ENCODE measurements at regions not wholly inside any gene's neighbourhood (a gene's known extent, or its start where the extent isn't known, plus 50 kb on each side); places are given as distances from the start of the nearest gene placed in this dataset.

DNA sequence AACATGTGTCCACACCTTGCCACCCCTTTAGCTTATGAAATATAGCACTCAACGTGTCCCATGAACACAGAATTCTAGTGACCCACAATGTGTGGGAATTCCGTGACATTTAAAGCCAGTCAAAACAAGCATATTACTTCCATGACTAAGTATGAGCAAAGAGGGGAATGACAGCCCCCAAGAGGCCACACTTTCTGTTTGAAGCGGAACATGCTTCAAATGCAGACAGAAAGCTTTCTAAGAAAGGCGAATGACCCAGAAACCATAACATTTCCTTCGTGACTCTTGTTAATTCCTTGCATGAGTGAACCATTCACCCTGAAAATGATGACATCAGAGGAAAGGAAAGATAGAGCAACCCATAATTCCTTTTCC, 122.0 kb upstream of the FNDC3A start:
- TF ChIP-seq TAF1 (CRISPR knock-in tag; IDR thresholded peaks at IDR 0.05) (no peak), NFIB (CRISPR knock-in tag; IDR thresholded peaks at IDR 0.05; ENCODE audit: borderline replicate concordance) (no peak), TBL1XR1 (IDR thresholded peaks at IDR 0.05; ENCODE audit: borderline replicate concordance, low read length, partially characterized antibody) (no peak), MAFF (IDR thresholded peaks at IDR 0.05; ENCODE audit: low read depth, low read length) (no peak), ZFY (CRISPR knock-in tag; IDR thresholded peaks at IDR 0.05) (no peak)
- TF ChIP-seq, protein P1, sequence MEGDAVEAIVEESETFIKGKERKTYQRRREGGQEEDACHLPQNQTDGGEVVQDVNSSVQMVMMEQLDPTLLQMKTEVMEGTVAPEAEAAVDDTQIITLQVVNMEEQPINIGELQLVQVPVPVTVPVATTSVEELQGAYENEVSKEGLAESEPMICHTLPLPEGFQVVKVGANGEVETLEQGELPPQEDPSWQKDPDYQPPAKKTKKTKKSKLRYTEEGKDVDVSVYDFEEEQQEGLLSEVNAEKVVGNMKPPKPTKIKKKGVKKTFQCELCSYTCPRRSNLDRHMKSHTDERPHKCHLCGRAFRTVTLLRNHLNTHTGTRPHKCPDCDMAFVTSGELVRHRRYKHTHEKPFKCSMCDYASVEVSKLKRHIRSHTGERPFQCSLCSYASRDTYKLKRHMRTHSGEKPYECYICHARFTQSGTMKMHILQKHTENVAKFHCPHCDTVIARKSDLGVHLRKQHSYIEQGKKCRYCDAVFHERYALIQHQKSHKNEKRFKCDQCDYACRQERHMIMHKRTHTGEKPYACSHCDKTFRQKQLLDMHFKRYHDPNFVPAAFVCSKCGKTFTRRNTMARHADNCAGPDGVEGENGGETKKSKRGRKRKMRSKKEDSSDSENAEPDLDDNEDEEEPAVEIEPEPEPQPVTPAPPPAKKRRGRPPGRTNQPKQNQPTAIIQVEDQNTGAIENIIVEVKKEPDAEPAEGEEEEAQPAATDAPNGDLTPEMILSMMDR (CRISPR knock-in tag; IDR thresholded peaks at IDR 0.05): no peak
- TF ChIP-seq, protein P2, sequence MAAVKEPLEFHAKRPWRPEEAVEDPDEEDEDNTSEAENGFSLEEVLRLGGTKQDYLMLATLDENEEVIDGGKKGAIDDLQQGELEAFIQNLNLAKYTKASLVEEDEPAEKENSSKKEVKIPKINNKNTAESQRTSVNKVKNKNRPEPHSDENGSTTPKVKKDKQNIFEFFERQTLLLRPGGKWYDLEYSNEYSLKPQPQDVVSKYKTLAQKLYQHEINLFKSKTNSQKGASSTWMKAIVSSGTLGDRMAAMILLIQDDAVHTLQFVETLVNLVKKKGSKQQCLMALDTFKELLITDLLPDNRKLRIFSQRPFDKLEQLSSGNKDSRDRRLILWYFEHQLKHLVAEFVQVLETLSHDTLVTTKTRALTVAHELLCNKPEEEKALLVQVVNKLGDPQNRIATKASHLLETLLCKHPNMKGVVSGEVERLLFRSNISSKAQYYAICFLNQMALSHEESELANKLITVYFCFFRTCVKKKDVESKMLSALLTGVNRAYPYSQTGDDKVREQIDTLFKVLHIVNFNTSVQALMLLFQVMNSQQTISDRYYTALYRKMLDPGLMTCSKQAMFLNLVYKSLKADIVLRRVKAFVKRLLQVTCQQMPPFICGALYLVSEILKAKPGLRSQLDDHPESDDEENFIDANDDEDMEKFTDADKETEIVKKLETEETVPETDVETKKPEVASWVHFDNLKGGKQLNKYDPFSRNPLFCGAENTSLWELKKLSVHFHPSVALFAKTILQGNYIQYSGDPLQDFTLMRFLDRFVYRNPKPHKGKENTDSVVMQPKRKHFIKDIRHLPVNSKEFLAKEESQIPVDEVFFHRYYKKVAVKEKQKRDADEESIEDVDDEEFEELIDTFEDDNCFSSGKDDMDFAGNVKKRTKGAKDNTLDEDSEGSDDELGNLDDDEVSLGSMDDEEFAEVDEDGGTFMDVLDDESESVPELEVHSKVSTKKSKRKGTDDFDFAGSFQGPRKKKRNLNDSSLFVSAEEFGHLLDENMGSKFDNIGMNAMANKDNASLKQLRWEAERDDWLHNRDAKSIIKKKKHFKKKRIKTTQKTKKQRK (IDR thresholded peaks at IDR 0.05; ENCODE audit: low read length): no peak
- TF ChIP-seq, protein P3, sequence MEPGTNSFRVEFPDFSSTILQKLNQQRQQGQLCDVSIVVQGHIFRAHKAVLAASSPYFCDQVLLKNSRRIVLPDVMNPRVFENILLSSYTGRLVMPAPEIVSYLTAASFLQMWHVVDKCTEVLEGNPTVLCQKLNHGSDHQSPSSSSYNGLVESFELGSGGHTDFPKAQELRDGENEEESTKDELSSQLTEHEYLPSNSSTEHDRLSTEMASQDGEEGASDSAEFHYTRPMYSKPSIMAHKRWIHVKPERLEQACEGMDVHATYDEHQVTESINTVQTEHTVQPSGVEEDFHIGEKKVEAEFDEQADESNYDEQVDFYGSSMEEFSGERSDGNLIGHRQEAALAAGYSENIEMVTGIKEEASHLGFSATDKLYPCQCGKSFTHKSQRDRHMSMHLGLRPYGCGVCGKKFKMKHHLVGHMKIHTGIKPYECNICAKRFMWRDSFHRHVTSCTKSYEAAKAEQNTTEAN (CRISPR knock-in tag; conservative IDR thresholded peaks at IDR 0.05): no peak
- TF ChIP-seq, protein P4, sequence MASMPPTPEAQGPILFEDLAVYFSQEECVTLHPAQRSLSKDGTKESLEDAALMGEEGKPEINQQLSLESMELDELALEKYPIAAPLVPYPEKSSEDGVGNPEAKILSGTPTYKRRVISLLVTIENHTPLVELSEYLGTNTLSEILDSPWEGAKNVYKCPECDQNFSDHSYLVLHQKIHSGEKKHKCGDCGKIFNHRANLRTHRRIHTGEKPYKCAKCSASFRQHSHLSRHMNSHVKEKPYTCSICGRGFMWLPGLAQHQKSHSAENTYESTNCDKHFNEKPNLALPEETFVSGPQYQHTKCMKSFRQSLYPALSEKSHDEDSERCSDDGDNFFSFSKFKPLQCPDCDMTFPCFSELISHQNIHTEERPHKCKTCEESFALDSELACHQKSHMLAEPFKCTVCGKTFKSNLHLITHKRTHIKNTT (CRISPR knock-in tag; IDR thresholded peaks at IDR 0.05): no peak

Measured in HepG2 (cell line).